Fibroblast of skin of left biceps (primary cell): ENCODE measurements at regions not wholly inside any gene's neighbourhood (a gene's known extent, or its start where the extent isn't known, plus 50 kb on each side); places are given as distances from the start of the nearest gene placed in this dataset.

Experiments used
- DNase-seq, 2 experiments: peaks; one replicate each; pipeline ENCODE4 v3.0.0-alpha.2; 2013; ENCODE audit warnings: low read depth in 2 of 2

- DNase-seq, result no peak
Observed at GRCh38 chr10:121071901-121072300, 220.7 kb downstream of the WDR11 start.

- no peak for DNase-seq
Observed at GRCh38 chr10:121073728-121074127, 222.6 kb downstream of the WDR11 start.

- no peak for DNase-seq
Observed at GRCh38 chr10:121076776-121077715, 225.9 kb downstream of the WDR11 start.

- DNase-seq, result no peak
Observed at GRCh38 chr10:121078036-121078435, 226.9 kb downstream of the WDR11 start.

- DNase-seq, result no peak
Observed at GRCh38 chr10:121078672-121079102, 227.5 kb downstream of the WDR11 start.

- DNase-seq, result no peak
Observed at GRCh38 chr10:121079226-121079625, 228.1 kb downstream of the WDR11 start.

DNA sequence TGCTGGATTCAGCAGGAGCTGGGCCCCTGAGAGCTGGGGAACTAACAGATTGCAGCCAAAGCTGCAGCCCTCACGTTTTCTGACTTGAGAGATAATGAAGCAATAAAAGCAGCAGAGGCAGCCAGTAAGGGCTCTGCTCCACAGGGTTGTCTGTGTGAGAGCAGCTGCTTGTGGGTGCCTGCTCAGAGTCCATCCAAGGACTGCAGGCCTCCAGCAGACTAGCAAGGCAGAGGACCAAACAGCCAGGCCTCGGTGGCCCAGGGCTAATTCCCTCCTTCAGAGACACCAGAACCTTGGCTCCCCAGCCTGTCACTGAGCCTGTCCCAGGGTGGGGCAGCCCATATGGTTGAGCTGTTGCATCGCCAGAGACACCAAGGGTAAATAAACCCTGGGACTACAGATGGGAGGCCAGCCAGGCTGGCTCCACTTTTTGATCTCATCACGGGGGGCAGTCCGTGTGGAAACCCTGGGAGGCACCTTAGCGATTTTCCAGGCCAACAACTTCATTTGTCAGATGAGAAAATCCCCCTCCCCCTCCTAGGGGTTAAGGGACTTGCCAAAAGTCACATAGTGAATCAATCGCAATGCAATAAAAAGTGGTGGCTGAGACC, 229.2 kb downstream of the WDR11 start:
- no peak for DNase-seq

DNA sequence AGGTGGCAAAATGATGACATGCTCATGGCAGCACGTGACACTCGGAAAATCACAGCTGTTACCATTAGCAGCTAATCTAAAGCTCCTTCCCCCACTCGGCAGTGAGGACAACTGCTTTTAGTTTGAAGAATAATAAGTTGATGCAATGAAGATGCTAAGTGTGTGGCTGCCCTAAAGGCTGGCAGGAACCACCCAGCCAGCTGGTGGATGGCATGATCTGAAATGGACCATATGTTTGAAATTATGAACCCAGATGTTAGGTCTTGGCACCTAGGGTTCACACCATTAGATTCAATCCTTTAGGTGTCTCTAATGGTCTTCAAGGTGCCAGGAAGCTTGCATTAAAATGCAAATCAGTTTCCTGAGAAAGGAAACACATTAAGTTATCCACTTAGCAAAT, 230.1 kb downstream of the WDR11 start:
- DNase-seq, result no peak

DNA sequence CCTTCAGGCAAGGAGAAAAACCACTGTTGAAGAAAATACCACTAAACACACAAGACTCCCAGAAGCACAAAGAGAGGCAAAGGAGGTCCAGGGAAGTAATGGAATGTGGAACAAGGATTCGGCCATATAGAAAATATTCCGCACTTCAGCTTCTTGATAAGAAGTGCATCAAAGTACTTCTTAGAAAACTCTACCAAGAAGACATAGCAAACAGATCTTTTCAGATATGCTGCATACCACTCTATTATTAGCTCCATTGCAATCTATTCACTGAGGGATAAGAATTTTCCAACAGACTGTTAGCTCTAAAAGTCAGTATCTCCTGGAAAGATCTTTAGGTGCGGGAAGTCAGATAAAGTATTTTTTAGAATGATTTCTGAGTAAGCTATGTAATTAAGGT, 231.8 kb downstream of the WDR11 start:
- no peak for DNase-seq

DNA sequence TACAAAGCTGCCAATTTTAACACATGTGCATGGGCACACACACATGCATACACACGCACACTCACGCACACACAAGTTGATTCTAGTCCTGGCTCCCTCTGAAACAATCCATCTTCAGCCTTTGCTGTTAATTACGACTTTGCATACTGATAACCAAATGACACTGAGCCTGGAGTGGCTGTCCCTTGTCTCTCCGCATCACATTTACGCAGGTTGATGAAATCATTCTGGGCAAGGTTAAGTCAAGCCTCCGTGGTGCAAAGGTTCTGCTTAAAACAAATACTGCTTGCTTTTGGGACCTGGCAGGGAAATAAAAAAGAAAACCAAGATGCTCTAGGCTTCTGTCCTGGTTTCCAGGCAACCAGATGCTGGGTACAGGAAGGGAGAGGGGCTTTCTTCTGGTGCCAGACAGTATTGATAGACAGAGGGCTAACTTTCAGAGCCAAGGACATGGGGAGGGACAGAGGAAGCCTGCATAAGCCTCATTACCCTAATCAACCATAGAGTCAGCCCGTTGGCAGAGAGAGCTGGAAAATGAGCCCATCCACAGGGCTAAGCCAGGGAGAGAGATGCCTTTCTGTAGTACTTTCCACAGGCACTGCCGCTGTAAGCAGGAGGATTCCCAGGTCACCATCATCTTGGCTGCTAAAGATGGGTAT, 233.0 kb downstream of the WDR11 start:
- no peak for DNase-seq

DNA sequence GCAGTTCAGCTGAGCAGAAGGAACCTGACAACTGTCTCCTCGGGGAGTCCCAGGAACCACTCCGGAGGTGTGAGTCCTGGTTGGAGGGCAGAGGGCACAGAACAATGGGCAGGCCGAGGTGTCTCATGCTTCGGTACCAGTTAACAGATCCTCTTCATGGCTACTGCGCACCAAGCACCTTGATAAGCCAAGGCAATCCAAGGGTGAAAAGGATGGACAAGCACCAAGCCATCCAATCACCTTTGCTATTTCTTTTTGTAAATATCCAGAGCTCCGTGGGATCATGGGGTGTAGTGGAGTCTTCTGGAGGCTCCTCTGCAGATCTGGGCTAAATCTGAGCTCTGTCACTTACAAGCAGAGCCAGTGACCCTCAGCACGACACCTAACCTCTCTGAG, 233.5 kb downstream of the WDR11 start:
- DNase-seq, result no peak

GRCh38 chr10:121085367-121085766, 234.2 kb downstream of the WDR11 start:
- no peak for DNase-seq

- DNase-seq, result no peak
Observed at GRCh38 chr10:121087129-121087528, 236.0 kb downstream of the WDR11 start.

DNA sequence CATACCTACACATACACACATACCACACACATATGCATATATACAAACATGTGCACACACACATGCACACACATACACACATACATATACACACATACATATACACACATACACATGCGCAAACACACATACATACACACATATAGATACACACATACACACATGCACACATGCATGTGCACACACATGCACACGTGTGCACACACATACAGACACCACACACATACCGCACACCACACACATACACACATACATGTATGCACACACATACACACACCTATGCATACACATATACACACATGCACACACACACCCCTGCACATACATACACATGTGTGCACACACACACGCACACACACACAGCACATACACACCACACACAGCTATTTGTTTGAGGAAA, 236.5 kb downstream of the WDR11 start:
- no peak for DNase-seq

- DNase-seq, result no peak
Observed at GRCh38 chr10:121088524-121088923, 237.4 kb downstream of the WDR11 start.

GRCh38 chr10:121089434-121089833, 238.3 kb downstream of the WDR11 start:
- no peak for DNase-seq

DNA sequence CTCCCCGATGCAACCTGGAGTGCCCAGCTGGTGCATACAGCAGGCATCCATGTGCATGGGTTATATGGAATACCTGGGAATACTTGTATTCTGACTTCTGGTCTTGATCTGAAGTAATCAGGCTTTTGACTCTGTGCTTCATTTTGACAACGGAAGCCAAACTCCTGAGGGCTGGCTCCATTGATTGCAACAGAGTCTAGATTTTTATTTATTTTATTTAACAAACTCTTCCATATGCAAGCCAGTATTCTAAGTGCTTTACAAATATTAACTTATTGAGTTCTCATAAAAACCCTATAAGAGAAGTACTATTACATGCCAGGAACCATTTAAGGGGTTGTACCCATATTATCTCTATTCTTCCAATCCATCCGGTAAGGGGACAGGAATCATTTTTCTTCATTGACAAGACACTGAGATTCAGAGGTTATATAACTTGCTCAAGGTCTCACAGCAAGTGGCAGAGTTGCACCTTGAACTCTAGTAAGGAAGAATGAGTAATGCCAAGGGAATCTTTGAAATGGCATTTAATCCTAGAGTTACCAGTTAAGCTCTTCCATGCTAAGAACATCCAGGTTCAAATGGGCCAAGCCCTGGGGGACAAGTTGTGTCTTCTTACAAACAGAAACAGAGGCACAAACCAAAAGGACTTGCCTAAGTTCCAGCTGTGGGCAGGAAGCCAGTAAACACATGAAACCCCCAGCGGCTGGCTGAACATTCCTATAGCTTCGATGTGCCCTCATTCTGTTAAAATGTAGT, 241.0 kb downstream of the WDR11 start:
- no peak for DNase-seq

DNA sequence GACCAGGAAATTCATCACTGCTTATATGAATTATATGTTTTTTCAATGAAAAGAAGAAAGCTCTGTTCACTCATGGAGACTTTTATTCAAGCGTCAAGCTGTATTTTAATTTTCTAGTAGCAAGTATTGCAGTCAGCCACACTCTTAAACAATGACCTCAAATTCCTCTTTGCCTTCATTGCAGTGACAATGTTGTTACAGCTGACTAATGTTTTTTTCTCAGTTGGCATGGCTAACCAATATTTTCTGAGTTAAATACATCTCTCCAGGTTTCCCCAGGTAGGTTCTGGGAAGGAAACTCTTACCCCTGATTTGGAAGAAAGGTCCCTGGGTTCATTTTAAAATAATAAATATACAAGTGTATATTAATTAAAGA, 241.5 kb downstream of the WDR11 start:
- DNase-seq, result no peak

DNA sequence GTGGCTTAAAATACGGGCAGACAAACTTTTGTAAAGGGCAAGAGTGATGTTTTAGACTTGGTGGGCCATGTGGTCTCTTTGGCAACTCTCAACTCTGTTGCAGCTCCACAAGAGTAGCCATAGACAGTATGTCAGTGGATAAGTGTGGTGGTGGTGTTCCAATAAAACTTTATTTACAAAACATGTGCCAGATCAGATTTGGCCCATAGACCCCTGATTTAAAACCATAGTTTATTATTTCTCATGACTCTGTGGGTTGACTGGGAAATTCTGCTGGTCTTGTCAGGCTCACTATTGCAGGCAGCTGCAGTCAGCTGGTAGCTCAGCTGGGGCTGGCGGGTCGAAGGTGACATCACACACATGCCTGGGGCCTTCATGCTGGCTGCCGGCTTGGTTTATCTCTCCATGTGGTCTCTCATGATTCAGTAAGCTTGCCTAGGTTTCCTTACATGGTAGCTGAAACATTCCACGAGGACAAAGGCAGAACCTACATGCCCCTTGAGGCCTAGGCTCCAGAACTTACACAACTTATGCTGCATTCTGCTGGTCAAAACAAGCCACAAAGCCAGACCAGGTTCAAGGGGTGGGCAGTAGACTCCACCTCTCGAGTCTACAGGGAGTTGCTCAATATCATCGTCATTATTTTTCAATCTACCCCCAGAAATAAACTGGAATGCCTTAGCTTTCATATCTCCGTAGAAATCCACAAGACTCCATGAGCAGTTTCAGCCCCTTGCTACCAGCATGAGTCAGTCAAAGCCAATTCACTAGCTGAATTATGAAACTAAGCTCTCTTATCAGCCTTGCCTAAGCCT, 245.7 kb downstream of the WDR11 start:
- no peak for DNase-seq

DNA sequence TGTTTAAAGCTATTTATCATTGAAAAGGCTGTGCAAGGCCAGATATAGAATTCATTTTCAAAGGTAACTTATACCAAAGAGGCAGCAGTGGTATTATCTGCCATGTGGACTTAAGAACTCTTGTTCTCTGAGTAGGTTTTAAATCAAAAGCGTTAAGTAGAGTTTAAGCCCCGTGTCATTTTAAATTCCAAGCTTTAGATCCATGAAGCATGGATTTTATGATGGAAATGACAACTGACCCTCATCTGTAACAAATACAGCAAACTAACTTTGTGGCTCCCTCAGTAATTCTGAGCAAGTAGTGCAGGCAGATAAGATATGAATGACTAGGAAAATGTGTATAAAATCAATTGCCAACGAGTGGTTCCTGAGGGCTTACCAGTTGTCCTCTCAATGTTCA, 247.0 kb downstream of the WDR11 start:
- DNase-seq, result no peak

DNA sequence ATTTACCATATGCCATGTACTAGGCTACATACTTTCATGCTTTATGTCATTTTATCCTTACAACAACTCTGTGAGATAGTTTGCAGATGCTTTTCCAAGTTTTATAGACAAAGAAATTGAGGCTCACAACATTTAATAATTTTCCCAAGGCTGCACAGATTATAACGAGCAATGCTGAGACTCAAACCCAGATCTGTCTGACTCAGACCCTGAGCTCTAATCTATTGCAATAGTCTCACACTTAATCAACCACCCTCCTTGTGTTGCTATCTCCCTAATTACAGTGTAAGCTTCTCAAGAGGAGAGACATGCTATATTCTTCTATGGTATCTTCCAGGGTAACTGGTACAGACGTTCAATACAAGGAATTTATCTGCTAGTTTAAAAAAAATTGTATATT, 247.6 kb downstream of the WDR11 start:
- DNase-seq, result no peak
